CD8-positive, alpha-beta memory T cell (primary cell): ENCODE measurements at regions not wholly inside any gene's neighbourhood (a gene's known extent, or its start where the extent isn't known, plus 50 kb on each side); places are given as distances from the start of the nearest gene placed in this dataset.

ENCODE experiments used
- CTCF ChIA-PET: fragments of 350-600 bp; sonication (Branson Sonifier 250); formaldehyde crosslinking; loops from one replicate; lab custom pipeline; 2021; ENCODE audit warnings: antibody characterized with exemption; lab: Charles Lee
- POLR2A ChIA-PET: fragments of 350-600 bp; sonication (Branson Sonifier 250); formaldehyde crosslinking; loops from one replicate; lab custom pipeline; 2021; ENCODE audit warnings: antibody characterized with exemption; lab: Charles Lee
- DNase-seq, 5 donors: peaks; one replicate each; pipeline versions ENCODE4 v3.0.0 to v3.0.0-alpha.2; 2020 to 2022; ENCODE audit warnings: mixed read lengths in 1 of 5
- H3K27ac ChIP-seq: one replicate; pipeline ENCODE4 v1.7.0; 2013; ENCODE audit warnings: low read depth, mild to moderate bottlenecking, low read length, moderate library complexity
- H3K27me3 ChIP-seq: 2 replicates; pipeline ENCODE4 v1.7.0; 2013; ENCODE audit warnings: low read length, mild to moderate bottlenecking; ENCODE audit not compliant: insufficient read depth, poor library complexity, severe bottlenecking
- H3K36me3 ChIP-seq: 2 replicates; pipeline ENCODE4 v1.7.0; 2013; ENCODE audit warnings: mild to moderate bottlenecking, low read length, moderate library complexity; ENCODE audit not compliant: insufficient read depth
- H3K4me1 ChIP-seq: 2 replicates; pipeline ENCODE4 v1.7.0; 2013; ENCODE audit warnings: mild to moderate bottlenecking, low read length, moderate library complexity; ENCODE audit not compliant: insufficient read depth
- H3K4me3 ChIP-seq: 2 replicates; pipeline ENCODE4 v1.7.0; 2013; ENCODE audit warnings: mild to moderate bottlenecking, low read length
- H3K9me3 ChIP-seq: 2 replicates; pipeline ENCODE4 v1.7.0; 2013; ENCODE audit warnings: mild to moderate bottlenecking, low read length
- H3K27ac Mint-ChIP-seq, 8 donors: one replicate each; pipeline ENCODE4 v1.8.0; 2020 to 2021; ENCODE audit warnings: mixed read lengths in 8 of 8, mild to moderate bottlenecking in 6 of 8, inconsistent platforms in 3 of 8, moderate library complexity in 3 of 8
- H3K27me3 Mint-ChIP-seq, 2 donors: one replicate each; pipeline ENCODE4 v1.8.0; 2020 to 2021; ENCODE audit warnings: mixed read lengths in 2 of 2, mild to moderate bottlenecking in 1 of 2, moderate library complexity in 1 of 2
- H3K36me3 Mint-ChIP-seq, 3 donors: one replicate each; pipeline ENCODE4 v1.8.0; 2020 to 2021; ENCODE audit warnings: mixed read lengths in 3 of 3, inconsistent platforms in 1 of 3, mild to moderate bottlenecking in 1 of 3
- H3K4me1 Mint-ChIP-seq, 3 donors: one replicate each; pipeline ENCODE4 v1.8.0; 2020 to 2021; ENCODE audit warnings: mixed read lengths in 3 of 3, inconsistent platforms in 1 of 3, mild to moderate bottlenecking in 1 of 3
- H3K4me3 Mint-ChIP-seq, 7 donors: one replicate each; pipeline ENCODE4 v1.8.0; 2020 to 2021; ENCODE audit warnings: mixed read lengths in 7 of 7, mild to moderate bottlenecking in 6 of 7, moderate library complexity in 4 of 7, inconsistent platforms in 2 of 7
- H3K9me3 Mint-ChIP-seq, 5 donors: one replicate each; pipeline ENCODE4 v1.8.0; 2020 to 2022; ENCODE audit warnings: mixed read lengths in 5 of 5, mild to moderate bottlenecking in 3 of 5, moderate library complexity in 2 of 5, inconsistent platforms in 1 of 5

DNA sequence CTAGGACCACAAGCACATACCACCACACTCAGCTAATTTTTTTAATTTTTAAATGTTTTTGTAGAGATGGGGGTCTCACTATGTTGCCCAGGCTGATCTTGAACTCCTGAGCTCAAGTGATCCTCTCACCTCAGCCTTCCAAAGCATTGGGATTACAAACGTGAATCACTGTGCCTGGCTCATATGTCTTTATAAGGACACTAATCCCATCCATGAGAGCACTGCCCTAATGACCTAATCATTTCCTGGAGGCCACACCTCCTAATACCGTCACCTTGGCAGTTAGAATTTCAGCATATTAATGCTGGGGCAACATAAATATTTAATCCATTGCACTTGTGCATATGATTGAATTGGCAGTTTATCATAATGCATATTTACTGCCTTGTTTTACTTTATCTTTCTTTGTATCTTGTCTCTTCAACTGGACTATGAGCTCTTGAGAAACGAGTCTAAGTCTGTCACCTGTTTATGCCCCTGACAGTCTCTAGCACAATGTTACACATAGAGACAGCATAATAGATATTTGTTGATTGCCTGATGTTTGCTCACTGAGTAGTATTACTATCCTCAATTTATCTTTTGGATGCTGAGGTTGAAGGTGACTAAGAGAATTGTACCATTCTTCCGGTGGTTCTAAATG lies 172.0 kb downstream of the AASDH start:
- ChIA-PET POLR2A (no interaction called here), CTCF (no interaction called here)
- Histone ChIP-seq H3K4me1 (no peaks in the 10 kb centered on the region), H3K27ac (no peak overlapping the region), H3K27me3 (no peaks in the 10 kb centered on the region), H3K9me3 (no peaks in the 10 kb centered on the region), H3K4me3 (no peak overlapping the region), H3K36me3 (no peaks in the 10 kb centered on the region)
- no peak for DNase-seq
- no peak overlapping the region for H3K4me3 Mint-ChIP-seq
- no peaks in the 10 kb centered on the region for H3K4me1 Mint-ChIP-seq
- H3K27me3 Mint-ChIP-seq = peaks cover 10 to 34% of the 10 kb centered on the region in 2 donors
- H3K27ac Mint-ChIP-seq = no peak overlapping the region
- no peaks in the 10 kb centered on the region for H3K36me3 Mint-ChIP-seq
- peaks cover 0 to 9% (median 2%) of the 10 kb centered on the region in 5 donors for H3K9me3 Mint-ChIP-seq

- H3K9me3 Mint-ChIP-seq = peaks cover 0 to 9% (median 2%) of the 10 kb centered on the region in 5 donors
- CTCF ChIA-PET = no interaction called here
- no peak overlapping the region for H3K4me3 ChIP-seq
- no peaks in the 10 kb centered on the region for H3K36me3 Mint-ChIP-seq
- H3K27ac ChIP-seq = no peak overlapping the region
- POLR2A ChIA-PET = no interaction called here
- no peaks in the 10 kb centered on the region for H3K4me1 Mint-ChIP-seq
- H3K27me3 Mint-ChIP-seq = peaks cover 6 to 22% of the 10 kb centered on the region in 2 donors
- H3K27me3 ChIP-seq = no peaks in the 10 kb centered on the region
- no peak for DNase-seq
- no peaks in the 10 kb centered on the region for H3K36me3 ChIP-seq
- no peaks in the 10 kb centered on the region for H3K4me1 ChIP-seq
- no peaks in the 10 kb centered on the region for H3K9me3 ChIP-seq
- H3K4me3 Mint-ChIP-seq = no peak overlapping the region
- H3K27ac Mint-ChIP-seq = no peak overlapping the region
These were observed 173.7 kb downstream of the AASDH start for GRCh38 chr4:56213543-56213942.

DNA sequence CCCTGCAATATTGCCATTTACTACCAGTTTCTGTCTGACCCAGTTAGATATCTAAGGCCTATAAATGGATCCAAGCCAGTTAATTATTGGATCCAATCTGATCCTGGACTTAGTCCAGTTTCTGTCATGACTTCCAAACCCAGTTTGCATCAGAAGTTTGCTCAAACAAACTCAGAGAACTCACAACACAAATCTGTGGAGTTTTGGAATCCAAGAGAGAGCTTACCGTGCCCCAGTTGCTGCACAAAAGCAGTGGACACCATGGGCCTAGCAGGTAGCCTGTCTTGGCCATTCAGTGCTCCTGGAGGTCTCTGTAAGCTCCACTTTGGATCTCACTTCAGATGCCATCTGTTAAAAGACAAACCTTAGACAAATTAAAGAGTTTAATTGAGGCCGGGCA lies 174.5 kb downstream of the AASDH start:
- CTCF ChIA-PET = no interaction called here

DNA sequence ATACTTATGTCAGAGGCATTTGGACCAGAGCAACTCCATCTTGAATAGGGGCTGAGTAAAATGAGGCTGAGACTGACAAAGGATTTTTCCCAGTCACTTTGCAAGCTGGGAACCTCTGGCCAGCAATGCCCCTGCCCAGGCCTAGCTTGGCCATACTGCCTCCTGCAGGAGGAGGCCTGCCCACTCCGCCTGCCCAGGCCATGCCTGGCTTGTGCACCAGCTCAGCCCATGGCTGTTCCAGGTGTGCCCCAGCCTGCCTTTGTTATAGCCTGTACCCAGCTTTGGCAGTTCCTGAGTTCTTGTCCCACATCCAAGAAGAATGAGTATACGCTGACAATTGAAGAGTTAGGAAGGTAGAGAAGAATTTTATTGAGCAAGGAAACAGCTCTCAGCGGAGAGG lies 176.1 kb downstream of the AASDH start:
- Histone ChIP-seq H3K4me1 (no peaks in the 10 kb centered on the region), H3K27me3 (no peaks in the 10 kb centered on the region), H3K4me3 (no peak overlapping the region), H3K9me3 (no peaks in the 10 kb centered on the region), H3K36me3 (no peaks in the 10 kb centered on the region), H3K27ac (no peak overlapping the region)
- no peaks in the 10 kb centered on the region for H3K36me3 Mint-ChIP-seq
- POLR2A ChIA-PET = no interaction called here
- H3K4me1 Mint-ChIP-seq = no peaks in the 10 kb centered on the region
- no peak for DNase-seq
- peaks cover 4 to 14% of the 10 kb centered on the region in 2 donors for H3K27me3 Mint-ChIP-seq
- H3K9me3 Mint-ChIP-seq = peaks cover 0 to 9% (median 2%) of the 10 kb centered on the region in 5 donors
- no peak overlapping the region for H3K4me3 Mint-ChIP-seq
- H3K27ac Mint-ChIP-seq = peak overlapping the region in 1 of 8 donors; percentile 84
- CTCF ChIA-PET = no interaction called here

More for the DNA sequence above, 174.5 kb downstream of the AASDH start:
- Mint-ChIP-seq H3K27ac (no peak overlapping the region), H3K9me3 (peaks cover 0 to 9% (median 2%) of the 10 kb centered on the region in 5 donors), H3K27me3 (peaks cover 4 to 22% of the 10 kb centered on the region in 2 donors), H3K36me3 (no peaks in the 10 kb centered on the region), H3K4me1 (no peaks in the 10 kb centered on the region), H3K4me3 (no peak overlapping the region)
- Histone ChIP-seq H3K4me1 (no peaks in the 10 kb centered on the region), H3K36me3 (no peaks in the 10 kb centered on the region), H3K4me3 (no peak overlapping the region), H3K27me3 (no peaks in the 10 kb centered on the region), H3K27ac (no peak overlapping the region), H3K9me3 (no peaks in the 10 kb centered on the region)
- POLR2A ChIA-PET = no interaction called here
- DNase-seq = no peak

- no peak for DNase-seq
- Mint-ChIP-seq H3K4me1 (no peaks in the 10 kb centered on the region), H3K27ac (no peak overlapping the region), H3K4me3 (no peak overlapping the region), H3K36me3 (no peaks in the 10 kb centered on the region), H3K9me3 (peaks cover 0 to 9% (median 2%) of the 10 kb centered on the region in 5 donors), H3K27me3 (peaks cover 4 to 16% of the 10 kb centered on the region in 2 donors)
- H3K27me3 ChIP-seq = no peaks in the 10 kb centered on the region
- ChIA-PET CTCF (no interaction called here), POLR2A (no interaction called here)
- no peaks in the 10 kb centered on the region for H3K9me3 ChIP-seq
- no peak overlapping the region for H3K27ac ChIP-seq
- H3K36me3 ChIP-seq = no peaks in the 10 kb centered on the region
- no peak overlapping the region for H3K4me3 ChIP-seq
- no peaks in the 10 kb centered on the region for H3K4me1 ChIP-seq
These were observed 176.9 kb downstream of the AASDH start for GRCh38 chr4:56210397-56210796.

DNA sequence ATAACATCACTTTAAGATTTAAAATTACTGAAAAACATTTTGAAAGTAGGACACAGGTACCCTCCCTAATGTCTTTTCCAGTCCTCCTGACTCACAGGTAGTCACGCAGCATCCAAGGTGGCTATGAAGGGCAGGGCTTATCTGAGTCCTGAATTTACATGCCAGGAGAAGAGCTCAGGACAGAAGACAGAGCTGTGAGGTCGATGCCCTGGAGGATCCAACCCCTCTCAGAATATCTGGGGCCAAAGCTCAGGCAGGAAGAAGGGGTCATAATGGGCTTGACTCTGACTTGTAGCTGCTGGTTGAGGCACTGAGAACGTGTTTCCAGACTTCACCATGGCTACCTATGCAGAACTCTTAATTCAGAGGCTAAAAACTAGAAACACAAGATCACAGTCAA lies 177.5 kb downstream of the AASDH start:
- H3K27ac Mint-ChIP-seq = no peak overlapping the region
- H3K4me1 ChIP-seq = no peaks in the 10 kb centered on the region
- H3K4me3 Mint-ChIP-seq = no peak overlapping the region
- no peak overlapping the region for H3K4me3 ChIP-seq
- H3K27me3 ChIP-seq = no peaks in the 10 kb centered on the region
- DNase-seq = no peak
- no peaks in the 10 kb centered on the region for H3K36me3 ChIP-seq
- H3K27me3 Mint-ChIP-seq = peaks cover 4 to 12% of the 10 kb centered on the region in 2 donors
- ChIA-PET POLR2A (no interaction called here), CTCF (no interaction called here)
- no peaks in the 10 kb centered on the region for H3K36me3 Mint-ChIP-seq
- no peaks in the 10 kb centered on the region for H3K4me1 Mint-ChIP-seq
- H3K9me3 ChIP-seq = no peaks in the 10 kb centered on the region
- H3K9me3 Mint-ChIP-seq = peaks cover 0 to 9% (median 2%) of the 10 kb centered on the region in 5 donors
- no peak overlapping the region for H3K27ac ChIP-seq

DNA sequence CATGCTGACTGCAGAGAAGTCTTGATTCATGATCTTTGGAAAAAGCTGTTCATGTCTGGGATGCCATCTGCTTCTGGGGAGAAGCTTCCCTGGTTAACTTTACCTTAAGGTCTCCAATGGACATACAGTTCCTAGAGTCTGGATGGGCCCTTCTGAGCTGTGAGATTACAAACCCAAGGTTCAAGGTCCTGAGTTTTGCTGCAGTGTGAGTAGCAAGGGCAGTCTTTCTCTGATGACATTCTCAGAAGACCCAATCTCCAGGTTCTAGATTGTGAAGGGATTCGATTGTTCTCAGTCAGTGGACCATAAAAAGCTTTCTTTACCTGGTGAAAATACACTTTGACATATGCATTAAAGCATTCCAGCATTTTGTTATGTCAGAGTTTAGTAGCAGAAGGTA lies 179.2 kb downstream of the AASDH start:
- Mint-ChIP-seq H3K4me3 (no peak overlapping the region), H3K9me3 (peaks cover 0 to 9% (median 2%) of the 10 kb centered on the region in 5 donors), H3K36me3 (no peaks in the 10 kb centered on the region), H3K27ac (no peak overlapping the region), H3K27me3 (peaks cover 4 to 19% of the 10 kb centered on the region in 2 donors), H3K4me1 (no peaks in the 10 kb centered on the region)
- no peaks in the 10 kb centered on the region for H3K4me1 ChIP-seq
- no peaks in the 10 kb centered on the region for H3K36me3 ChIP-seq
- ChIA-PET CTCF (no interaction called here), POLR2A (no interaction called here)
- H3K27me3 ChIP-seq = no peaks in the 10 kb centered on the region
- H3K27ac ChIP-seq = no peak overlapping the region
- no peak overlapping the region for H3K4me3 ChIP-seq
- no peak for DNase-seq
- no peaks in the 10 kb centered on the region for H3K9me3 ChIP-seq

DNA sequence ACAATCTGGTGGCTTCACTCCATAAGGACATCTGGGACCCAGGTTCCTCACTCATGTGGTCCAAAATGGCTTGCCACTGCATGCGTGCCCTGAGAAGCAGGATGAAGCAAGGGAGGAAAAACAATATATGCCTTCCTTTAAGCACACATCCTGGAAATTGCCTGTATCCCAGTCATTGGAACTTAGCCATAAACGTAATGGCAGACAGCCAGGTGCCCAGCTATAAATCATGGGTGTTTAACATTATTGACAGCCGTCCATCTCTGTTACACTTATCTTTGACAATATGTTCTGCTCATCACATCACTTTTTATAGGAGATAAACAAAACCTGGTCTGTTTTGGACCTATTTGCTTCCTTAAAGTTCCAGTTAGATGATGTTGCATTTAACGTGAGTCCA lies 181.0 kb downstream of the AASDH start:
- peaks cover 4 to 22% of the 10 kb centered on the region in 2 donors for H3K27me3 Mint-ChIP-seq
- DNase-seq = no peak
- Histone ChIP-seq H3K4me1 (no peaks in the 10 kb centered on the region), H3K27me3 (no peaks in the 10 kb centered on the region), H3K27ac (no peak overlapping the region), H3K4me3 (no peak overlapping the region), H3K36me3 (no peaks in the 10 kb centered on the region), H3K9me3 (no peaks in the 10 kb centered on the region)
- POLR2A ChIA-PET = no interaction called here
- H3K4me3 Mint-ChIP-seq = no peak overlapping the region
- no peak overlapping the region for H3K27ac Mint-ChIP-seq
- H3K36me3 Mint-ChIP-seq = no peaks in the 10 kb centered on the region
- peaks cover 0 to 2% (median 0%) of the 10 kb centered on the region in 5 donors for H3K9me3 Mint-ChIP-seq
- CTCF ChIA-PET = no interaction called here
- H3K4me1 Mint-ChIP-seq = no peaks in the 10 kb centered on the region
